RCC 7860 (cell line): ENCODE measurements at regions not wholly inside any gene's neighbourhood (a gene's known extent, or its start where the extent isn't known, plus 50 kb on each side); places are given as distances from the start of the nearest gene placed in this dataset.

Experiments
- DNase-seq: peaks from one replicate; pipeline ENCODE4 v3.0.0-alpha.2; 2015; ENCODE audit warnings: low spot score
- FAIRE-seq: peaks from 2 replicates; lab custom pipeline; 2012; peaks lifted over from hg19 to GRCh38; lab: Jason Lieb, UNC

DNA sequence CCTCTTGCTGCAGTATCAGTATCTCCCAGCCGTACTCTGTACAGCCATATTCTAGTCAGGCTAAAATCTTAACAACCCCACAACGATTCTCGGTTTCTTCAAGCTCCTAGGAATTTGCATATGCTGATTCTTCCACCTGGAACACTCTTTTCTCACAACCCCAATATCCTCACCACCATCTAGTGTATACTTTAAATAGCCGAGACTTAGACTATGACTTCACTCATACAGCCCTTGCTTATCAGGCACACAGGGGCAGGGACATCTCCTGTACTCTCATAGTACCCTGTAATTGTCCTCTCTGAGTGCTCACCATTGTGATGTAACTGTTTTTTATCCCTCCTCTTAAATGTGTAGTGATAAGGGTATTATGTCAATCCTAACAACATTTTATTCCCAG, 2126.4 kb upstream of the TENM3 start:
- DNase-seq: no peak

GRCh38 chr4:180120068-180120467, 2123.1 kb upstream of the TENM3 start:
- no peak for FAIRE-seq

More for the DNA sequence above, 2126.4 kb upstream of the TENM3 start:
- no peak for FAIRE-seq

DNA sequence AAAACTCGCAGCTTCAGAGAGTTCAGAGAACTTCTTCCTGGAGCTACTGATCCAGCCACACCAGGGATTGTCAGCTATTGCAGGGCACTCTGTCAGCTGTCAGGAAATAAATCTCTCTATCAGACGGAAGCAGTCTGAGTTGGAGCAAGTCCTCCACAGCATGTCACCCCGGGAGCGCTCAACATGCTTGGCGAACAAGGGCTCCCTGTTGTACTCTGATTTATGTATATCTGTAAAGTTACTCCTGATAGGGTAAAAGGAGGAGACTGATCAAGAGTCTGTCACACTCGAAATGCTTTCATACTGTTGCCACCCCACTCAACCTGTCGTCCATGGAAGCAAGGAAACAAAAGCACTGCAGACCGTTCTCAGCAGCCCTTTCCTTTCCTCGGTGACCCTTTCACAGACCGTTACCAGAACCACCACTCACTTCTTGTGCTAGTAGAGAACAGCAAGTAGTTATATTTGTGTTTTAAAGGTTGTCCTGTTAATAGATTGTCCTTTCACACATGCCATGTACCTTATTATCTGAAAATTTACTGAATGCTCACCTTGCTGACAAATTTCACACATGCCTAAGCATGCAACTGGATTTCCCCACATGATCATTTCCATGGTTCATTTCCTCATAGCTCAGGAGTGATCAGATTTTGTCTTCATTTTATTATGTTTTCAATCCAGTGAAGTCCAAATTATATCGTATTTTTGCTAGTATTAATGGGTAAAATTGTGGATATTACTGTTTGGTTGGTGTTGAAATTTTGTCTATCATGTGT, 2108.9 kb upstream of the TENM3 start:
- DNase-seq: no peak

More at GRCh38 chr4:180120068-180120467, 2123.1 kb upstream of the TENM3 start:
- DNase-seq: no peak

GRCh38 chr4:180141734-180142133, 2101.5 kb upstream of the TENM3 start:
- no peak for FAIRE-seq

More for the DNA sequence above, 2108.9 kb upstream of the TENM3 start:
- FAIRE-seq: no peak

GRCh38 chr4:180148737-180149136, 2094.5 kb upstream of the TENM3 start:
- DNase-seq (no peak), FAIRE-seq (no peak)

More at GRCh38 chr4:180141734-180142133, 2101.5 kb upstream of the TENM3 start:
- DNase-seq: no peak

DNA sequence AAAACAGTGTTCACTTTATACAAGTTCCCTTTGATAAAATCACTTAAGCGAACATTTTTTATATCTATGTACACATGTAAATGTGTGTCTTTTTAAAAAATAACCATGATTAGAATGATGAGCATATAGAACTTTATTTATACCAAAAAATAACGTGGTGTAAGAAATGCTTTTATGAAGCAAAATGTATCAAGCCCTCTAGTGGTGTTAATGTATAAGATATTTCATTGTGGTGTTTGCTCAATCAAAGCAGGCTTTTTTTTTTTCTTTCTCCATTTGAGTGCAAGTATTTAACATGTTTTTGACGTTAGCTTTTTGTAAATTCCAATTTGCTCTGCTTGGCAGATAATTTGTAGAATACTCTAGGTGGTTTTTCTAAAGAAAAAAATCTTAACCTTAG, 2092.4 kb upstream of the TENM3 start:
- DNase-seq (no peak), FAIRE-seq (no peak)

- FAIRE-seq: no peak
- no peak for DNase-seq
Measured at GRCh38 chr4:180152831-180153230, 2090.4 kb upstream of the TENM3 start.

DNA sequence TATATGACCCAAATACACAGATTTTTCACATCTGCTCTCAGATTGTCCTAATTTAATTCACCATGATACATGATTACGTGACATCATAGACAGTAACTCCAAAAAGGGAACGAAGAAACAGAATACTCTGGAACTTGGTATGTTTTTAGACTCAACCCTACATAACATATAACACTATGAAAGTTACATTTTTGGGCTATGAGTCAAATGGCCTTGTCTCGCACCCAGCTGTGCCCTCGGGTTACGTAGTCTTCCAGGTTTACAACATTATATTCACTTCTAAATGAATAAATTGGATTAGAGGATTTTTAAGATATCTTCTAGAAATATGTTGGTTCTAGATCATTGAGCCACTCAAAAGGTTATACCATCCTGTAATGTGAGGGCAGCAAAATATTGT, 2089.6 kb upstream of the TENM3 start:
- no peak for DNase-seq
- FAIRE-seq: no peak

GRCh38 chr4:180156684-180157083, 2086.5 kb upstream of the TENM3 start:
- no peak for FAIRE-seq
- no peak for DNase-seq

GRCh38 chr4:180160195-180160983, 2082.8 kb upstream of the TENM3 start:
- DNase-seq (no peak), FAIRE-seq (no peak)

GRCh38 chr4:180164799-180165198, 2078.4 kb upstream of the TENM3 start:
- DNase-seq (no peak), FAIRE-seq (no peak)

GRCh38 chr4:180169394-180169793, 2073.8 kb upstream of the TENM3 start:
- FAIRE-seq (no peak), DNase-seq (no peak)

- FAIRE-seq (no peak), DNase-seq (no peak)
Measured at GRCh38 chr4:180169966-180170365, 2073.2 kb upstream of the TENM3 start.

DNA sequence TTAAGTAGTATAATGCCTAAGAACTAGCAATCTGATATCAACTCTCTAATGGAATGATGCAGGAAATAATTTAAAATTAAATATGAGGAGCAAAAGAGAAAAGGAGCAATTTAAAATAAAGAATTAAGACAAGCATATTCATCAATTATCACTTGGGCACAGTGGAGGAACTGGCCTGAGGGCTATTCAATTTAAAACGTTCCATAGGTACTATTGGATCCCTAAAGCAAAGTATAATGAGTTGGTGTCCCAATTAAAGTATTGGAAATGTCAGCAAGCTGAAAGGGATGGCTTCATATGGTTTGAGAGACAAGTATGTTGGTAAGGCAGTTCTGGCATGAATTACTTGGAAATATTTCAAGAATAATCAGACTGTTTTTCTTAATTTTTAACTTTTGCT, 2064.1 kb upstream of the TENM3 start:
- FAIRE-seq (no peak), DNase-seq (no peak)

DNA sequence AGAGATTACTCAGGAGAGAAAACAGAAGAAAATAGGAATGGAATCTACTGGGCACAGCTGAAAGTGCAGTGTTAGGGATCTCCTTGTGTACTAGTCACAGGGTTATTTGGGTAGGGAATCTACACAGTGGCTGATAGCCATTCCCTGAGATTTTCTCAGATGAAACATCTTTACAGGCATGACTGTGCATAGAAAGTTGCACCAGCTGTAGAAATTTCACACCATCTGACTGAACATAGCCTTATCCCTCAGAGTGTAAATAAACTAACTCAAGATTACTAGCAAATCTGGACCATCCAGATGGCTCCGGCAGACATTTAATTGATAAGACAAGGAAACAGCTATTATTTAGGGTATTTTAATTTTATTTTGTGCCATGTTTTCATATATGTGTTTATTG, 2053.5 kb upstream of the TENM3 start:
- FAIRE-seq: no peak

GRCh38 chr4:180190382-180190781, 2052.8 kb upstream of the TENM3 start:
- DNase-seq: no peak

More for the DNA sequence above, 2053.5 kb upstream of the TENM3 start:
- DNase-seq: no peak

GRCh38 chr4:180197471-180197870, 2045.7 kb upstream of the TENM3 start:
- FAIRE-seq (no peak), DNase-seq (no peak)

More at GRCh38 chr4:180190382-180190781, 2052.8 kb upstream of the TENM3 start:
- FAIRE-seq: no peak

GRCh38 chr4:180203349-180203748, 2039.9 kb upstream of the TENM3 start:
- no peak for DNase-seq
- no peak for FAIRE-seq

- no peak for FAIRE-seq
- no peak for DNase-seq
Measured at GRCh38 chr4:180205276-180205675, 2037.9 kb upstream of the TENM3 start.

DNA sequence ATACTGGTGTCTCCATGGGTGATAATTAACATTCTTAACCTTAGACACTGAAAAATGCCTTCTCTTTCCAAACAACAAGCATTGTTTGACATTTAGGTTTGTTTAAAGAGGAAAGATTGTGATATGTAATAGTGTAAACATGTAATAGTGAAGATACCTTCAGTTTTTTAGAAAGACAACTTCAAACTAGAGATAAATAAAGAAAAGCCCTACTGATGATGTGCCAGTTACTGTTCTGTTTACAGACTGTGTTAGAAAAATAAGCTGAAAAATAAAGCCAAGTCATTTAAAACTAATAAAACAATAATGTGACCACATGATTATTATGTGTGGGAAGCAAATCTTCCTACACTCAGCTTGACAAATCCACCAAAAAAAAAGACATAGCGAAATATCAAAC, 2035.3 kb upstream of the TENM3 start:
- DNase-seq: no peak
- FAIRE-seq: no peak

DNA sequence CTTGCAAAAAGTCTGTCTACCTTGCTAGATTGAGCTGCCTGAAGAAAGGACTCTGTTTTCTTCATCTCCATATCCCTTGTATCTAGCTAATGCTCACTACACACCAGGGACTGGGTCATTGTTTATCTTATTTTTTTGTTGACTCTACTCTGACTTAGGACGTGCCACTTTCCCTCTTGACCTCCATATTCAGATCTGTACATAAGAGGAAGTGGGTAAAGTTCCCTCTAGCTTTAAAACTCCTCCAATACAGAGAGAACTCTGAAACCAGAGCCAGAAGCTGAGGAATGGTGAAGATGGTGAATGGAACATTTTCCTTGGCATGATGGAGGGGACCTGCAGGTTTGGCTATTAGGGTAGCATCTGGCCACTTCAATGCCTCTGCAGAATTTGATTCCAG, 2026.1 kb upstream of the TENM3 start:
- FAIRE-seq (no peak), DNase-seq (no peak)

GRCh38 chr4:180219080-180219479, 2024.1 kb upstream of the TENM3 start:
- no peak for DNase-seq
- no peak for FAIRE-seq
